ENCODE measurements at regions not wholly inside any gene's neighbourhood (a gene's known extent, or its start where the extent isn't known, plus 50 kb on each side); places are given as distances from the start of the nearest gene placed in this dataset.
A peak's percentile ranks its signal among the peaks of the same experiment; 100 is the strongest.
"Not testable (repeated sequence)": the region's sequence is repeated elsewhere in the genome, so short reads cannot be mapped to it uniquely, and the experiment has no call there.

DNA sequence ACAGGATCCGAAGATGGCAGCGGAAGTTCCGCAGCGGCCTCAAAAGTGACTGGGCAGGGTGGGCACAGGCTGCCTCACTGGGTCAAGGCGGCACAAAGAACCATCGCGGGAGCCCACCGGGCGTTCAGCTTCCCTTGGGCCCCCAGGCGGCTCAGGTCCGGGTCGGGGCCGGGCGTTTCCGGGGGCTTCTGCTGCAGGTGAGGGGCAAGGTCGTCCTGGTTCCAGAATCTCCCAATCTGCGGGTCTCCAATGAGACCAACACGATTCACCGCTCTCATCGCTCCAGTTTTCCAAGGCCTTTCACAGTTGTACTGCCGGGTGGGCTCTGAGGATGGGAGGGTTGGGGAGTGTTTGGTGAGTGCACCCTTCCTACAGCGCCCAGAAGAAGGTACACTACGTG lies 165.0 kb upstream of the NOTCH2NLA start:
- intact Hi-C loops (cut with DNase I); H3K9me3 ChIP-seq; DNase-seq; H3K4me3 ChIP-seq; H3K27me3 ChIP-seq; H3K27ac ChIP-seq; H3K36me3 ChIP-seq (replicated peaks in 1 of 2; ENCODE audit: insufficient read depth in 1 of 2, low read depth in 2 of 2); ATAC-seq; H3K4me1 ChIP-seq: not testable (repeated sequence)
- WGBS, 2 donors = 30 to 34% methylated on average over 2 to 12 of the region's 23 CpGs

DNA sequence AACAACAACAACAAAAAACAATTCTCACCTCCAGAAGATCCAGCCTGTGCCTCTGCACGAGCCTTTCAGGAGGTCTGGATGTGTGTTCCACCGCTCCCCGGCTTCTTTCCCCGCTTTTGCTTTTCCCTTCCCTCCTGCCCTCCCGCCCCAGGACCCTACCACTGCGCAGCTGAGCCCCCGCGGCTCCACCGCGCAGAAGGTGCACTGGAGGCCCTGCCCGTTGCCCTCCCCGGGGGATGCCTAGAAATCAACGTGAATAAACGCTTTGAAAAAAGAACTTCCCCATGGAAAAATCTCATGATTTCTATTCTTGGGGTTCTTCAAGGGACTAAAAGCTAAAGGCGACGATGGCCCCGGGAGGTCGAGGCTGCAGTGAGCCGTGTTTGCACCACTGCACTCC lies 164.3 kb upstream of the NOTCH2NLA start:
- H3K9me3 ChIP-seq; intact Hi-C loops (cut with DNase I); H3K27me3 ChIP-seq; H3K36me3 ChIP-seq (replicated peaks in 1 of 2; ENCODE audit: insufficient read depth in 1 of 2, low read depth in 2 of 2); H3K4me1 ChIP-seq; DNase-seq; H3K27ac ChIP-seq; ATAC-seq; H3K4me3 ChIP-seq: not testable (repeated sequence)
- 46 to 53% methylated on average over 18 of the region's 19 CpGs for whole genome bisulfite sequencing, 2 donors

DNA sequence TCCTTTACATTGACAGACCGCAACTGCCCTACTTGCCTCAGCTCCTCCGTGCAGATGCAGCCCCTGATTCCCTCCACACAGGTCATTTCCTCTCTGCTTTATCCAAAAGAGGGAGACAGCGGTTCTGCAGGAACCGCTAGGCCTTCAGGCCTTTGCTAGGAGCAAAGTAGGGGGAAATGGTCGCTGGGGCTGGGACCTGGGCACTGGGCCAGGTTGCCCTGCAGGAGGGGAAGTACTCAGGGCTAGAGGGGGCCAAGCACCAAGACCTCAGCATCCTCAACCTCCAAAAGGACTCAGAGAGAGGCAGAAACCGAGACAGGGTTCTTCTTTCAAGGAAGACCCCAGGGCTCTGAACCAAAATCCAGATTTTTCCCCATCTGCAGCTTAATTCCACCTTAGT lies 160.4 kb upstream of the NOTCH2NLA start:
- H3K36me3 ChIP-seq (replicated peaks in 1 of 2; ENCODE audit: insufficient read depth in 1 of 2, low read depth in 2 of 2); H3K27me3 ChIP-seq; H3K4me1 ChIP-seq; intact Hi-C loops (cut with DNase I); H3K4me3 ChIP-seq; ATAC-seq; DNase-seq; H3K27ac ChIP-seq; H3K9me3 ChIP-seq: not testable (repeated sequence)
- WGBS, 2 donors = 63 to 68% methylated on average over 5 to 6 of the region's 6 CpGs

DNA sequence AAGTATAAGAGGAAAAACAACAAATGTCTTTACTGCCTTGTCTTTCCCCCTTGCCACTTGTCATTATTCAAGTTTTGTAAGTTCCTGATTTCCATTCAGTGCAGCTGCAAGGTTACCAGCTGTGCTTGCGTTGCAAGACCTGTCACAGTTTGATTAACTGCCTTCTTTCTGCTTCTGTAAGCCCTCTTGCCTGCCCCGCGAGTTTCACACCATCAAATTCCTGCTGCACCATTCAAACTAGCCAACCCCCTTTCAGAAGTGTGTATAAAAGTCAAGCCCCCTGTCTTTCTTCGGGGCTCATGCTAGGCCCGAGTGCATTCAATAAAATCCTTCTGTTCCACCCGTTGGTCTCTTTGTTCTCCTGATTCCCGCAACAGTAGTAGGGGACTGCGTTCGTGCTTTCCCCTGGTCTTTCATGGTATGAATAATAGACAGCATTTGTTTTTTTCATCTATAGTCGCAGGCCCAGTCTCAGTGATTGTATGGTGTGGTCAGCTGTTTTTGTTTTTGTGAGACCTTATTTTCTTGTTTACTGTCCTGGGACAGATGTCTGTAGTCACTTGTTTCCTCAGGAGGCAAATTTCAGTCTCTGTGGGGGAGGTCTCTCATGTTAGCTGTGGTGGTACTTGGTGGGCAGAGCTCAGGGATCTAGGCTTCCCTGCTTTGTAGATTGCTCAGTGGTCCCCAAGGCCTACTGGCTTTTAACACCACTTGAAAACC lies 159.1 kb upstream of the NOTCH2NLA start:
- DNase-seq = peak in 1 of 4 donors; percentile 10
- H3K4me3 ChIP-seq; intact Hi-C loops (cut with DNase I): not testable (repeated sequence)

DNA sequence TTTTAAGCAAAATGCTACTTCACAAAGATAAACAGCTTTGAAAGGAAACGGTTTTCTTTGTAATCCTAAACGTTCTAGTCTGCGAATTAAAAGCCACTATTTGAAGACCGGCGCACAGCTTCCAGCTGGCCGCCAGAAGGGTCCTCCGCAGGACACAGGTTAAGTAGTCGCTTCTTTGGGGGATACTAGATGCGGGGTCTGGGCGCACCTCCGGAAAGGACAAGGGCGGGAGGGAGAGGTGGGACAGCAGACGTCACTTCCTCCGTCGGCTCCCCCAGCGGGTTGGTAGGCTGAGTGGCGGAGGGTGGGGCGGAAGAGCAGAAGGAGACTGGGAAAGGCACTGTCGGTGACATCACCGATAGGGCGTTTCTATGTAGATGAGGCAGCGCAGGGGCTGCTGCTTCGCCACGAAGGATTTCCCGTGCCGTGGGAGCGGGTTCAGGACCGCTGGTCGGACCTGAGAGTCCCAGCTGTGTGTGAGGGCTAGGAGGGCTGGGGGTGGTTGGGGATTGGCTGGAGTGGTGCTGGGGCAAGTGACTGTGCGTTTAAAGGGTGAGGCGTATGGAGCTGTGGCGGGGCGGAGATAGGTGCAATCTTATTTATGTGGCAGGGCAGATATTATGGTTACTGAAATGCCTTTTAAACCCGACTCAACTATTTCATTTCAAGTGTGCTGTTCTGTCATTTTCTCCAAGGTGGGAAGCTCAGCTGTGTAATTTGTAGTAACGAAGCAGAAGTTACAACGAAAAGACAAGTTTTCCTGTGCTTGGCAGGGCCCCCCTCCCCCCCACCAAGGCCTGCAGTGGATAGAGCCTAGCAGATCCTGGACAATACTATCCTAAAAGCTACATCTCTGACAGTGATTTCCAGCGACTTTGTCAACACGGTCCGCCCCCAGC lies 158.3 kb upstream of the NOTCH2NLA start:
- TF ChIP-seq POLR2A (IDR thresholded peaks at IDR 0.05) = peak; percentile 64 to 100 (median 98)
- TF ChIP-seq, protein P1, sequence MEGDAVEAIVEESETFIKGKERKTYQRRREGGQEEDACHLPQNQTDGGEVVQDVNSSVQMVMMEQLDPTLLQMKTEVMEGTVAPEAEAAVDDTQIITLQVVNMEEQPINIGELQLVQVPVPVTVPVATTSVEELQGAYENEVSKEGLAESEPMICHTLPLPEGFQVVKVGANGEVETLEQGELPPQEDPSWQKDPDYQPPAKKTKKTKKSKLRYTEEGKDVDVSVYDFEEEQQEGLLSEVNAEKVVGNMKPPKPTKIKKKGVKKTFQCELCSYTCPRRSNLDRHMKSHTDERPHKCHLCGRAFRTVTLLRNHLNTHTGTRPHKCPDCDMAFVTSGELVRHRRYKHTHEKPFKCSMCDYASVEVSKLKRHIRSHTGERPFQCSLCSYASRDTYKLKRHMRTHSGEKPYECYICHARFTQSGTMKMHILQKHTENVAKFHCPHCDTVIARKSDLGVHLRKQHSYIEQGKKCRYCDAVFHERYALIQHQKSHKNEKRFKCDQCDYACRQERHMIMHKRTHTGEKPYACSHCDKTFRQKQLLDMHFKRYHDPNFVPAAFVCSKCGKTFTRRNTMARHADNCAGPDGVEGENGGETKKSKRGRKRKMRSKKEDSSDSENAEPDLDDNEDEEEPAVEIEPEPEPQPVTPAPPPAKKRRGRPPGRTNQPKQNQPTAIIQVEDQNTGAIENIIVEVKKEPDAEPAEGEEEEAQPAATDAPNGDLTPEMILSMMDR (IDR thresholded peaks at IDR 0.05) = peak in 1 of 7 experiments; percentile 10
- WGBS, 2 donors = 0 to 1% methylated on average over 16 to 19 of the region's 39 CpGs
- H3K4me3 ChIP-seq; H3K27me3 ChIP-seq; H3K36me3 ChIP-seq (replicated peaks in 1 of 2; ENCODE audit: insufficient read depth in 1 of 2, low read depth in 2 of 2); H3K9me3 ChIP-seq; H3K4me1 ChIP-seq; intact Hi-C loops (cut with DNase I): not testable (repeated sequence)
- ATAC-seq (peak; percentile 95), DNase-seq (peak; percentile 66 to 82 (median 71))
- H3K27ac ChIP-seq = peak overlapping the region; percentile 87 to 98 (median 91)

More for the DNA sequence above, 159.1 kb upstream of the NOTCH2NLA start:
- 31 to 42% methylated on average over 7 of the region's 10 CpGs for WGBS, 2 donors
- ATAC-seq = peak; percentile 25
- not testable (repeated sequence) for H3K36me3 ChIP-seq (replicated peaks in 1 of 2; ENCODE audit: insufficient read depth in 1 of 2, low read depth in 2 of 2); H3K27me3 ChIP-seq; H3K4me1 ChIP-seq; H3K9me3 ChIP-seq
- peak overlapping the region in 3 of 4 donors; percentile 87 to 98 (median 95) for H3K27ac ChIP-seq

DNA sequence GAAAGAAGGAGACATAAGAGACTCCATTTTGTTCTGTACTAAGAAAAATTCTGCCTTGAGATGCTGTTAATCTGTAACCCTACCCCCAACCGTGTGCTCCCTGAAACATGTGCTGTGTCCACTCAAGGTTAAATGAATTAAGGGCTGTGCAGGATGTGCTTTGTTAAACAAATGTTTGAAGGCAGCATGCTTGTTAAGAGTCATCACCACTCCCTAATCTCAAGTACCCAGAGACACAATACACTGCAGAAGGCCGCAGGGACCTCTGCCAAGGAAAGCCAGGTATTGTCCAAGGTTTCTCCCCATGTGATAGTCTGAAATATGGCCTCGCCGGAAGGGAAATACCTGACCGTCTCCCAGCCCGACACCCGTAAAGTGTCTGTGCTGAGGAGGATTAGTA lies 152.4 kb upstream of the NOTCH2NLA start:
- H3K27ac ChIP-seq; H3K27me3 ChIP-seq; DNase-seq; H3K36me3 ChIP-seq (replicated peaks in 1 of 2; ENCODE audit: insufficient read depth in 1 of 2, low read depth in 2 of 2); H3K4me3 ChIP-seq; intact Hi-C loops (cut with DNase I); H3K9me3 ChIP-seq; ATAC-seq; H3K4me1 ChIP-seq: not testable (repeated sequence)
- 0 to 43% methylated on average over 1 to 2 of the region's 7 CpGs for WGBS, 2 donors

DNA sequence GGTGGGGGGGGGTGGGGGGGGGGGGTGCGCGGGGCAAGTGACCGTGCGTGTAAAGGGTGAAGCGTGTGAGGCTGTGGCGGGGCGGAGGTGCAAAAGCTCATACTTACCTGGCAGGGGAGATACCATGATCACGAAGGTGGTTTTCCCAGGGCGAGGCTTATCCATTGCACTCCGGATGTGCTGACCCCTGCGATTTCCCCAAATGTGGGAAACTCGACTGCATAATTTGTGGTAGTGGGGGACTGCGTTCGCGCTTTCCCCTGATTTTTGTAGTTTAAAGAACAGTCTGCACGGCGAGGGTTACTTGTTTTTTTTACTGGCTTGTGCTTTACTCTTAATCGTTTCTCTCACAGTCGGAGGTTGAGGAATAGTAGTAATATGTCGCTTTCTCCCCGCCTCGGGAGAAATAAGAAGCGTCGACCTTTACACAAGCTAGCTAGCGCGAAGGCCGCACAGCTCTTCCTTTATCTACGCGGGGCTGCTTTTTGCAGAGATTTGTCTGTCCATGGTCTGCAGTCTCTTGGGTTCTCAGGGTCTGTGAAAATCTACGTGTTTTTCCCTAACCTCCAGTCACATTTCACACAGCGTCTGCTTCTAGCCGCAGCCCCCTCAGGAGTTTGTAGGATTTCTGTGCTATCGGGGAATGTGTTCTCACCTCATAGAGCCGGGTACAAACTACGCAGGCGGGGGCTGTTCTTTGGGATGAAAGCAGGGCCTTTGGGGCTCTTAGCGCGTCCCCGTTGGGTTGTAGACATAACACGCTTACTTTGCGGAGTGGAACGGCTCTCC lies 148.1 kb upstream of the NOTCH2NLA start:
- DNase-seq = peak; percentile 79 to 89 (median 84)
- WGBS, 2 donors = 0 to 1% methylated on average over 31 to 37 of the region's 42 CpGs
- H3K36me3 ChIP-seq (replicated peaks in 1 of 2; ENCODE audit: insufficient read depth in 1 of 2, low read depth in 2 of 2); intact Hi-C loops (cut with DNase I); H3K4me1 ChIP-seq; H3K27me3 ChIP-seq; H3K9me3 ChIP-seq: not testable (repeated sequence)
- H3K4me3 ChIP-seq = peak overlapping the region in 1 of 2 donors; percentile 16
- TF ChIP-seq POLR2A (IDR thresholded peaks at IDR 0.05) = peak; percentile 96 to 100 (median 96)
- peak overlapping the region; percentile 80 to 95 (median 92) for H3K27ac ChIP-seq
- ATAC-seq = peak; percentile 91
